HEK293 (cell line): ENCODE measurements at regions not wholly inside any gene's neighbourhood (a gene's known extent, or its start where the extent isn't known, plus 50 kb on each side); places are given as distances from the start of the nearest gene placed in this dataset.

Experiments used
- CTCF ChIA-PET: fragments of 350-600 bp; formaldehyde crosslinking; extraction: SDS; loops from one replicate; lab custom pipeline; 2021; ENCODE audit warnings: antibody characterized with exemption; lab: Yijun Ruan, JAX
- POLR2A ChIA-PET: fragments of 300-600 bp; formaldehyde crosslinking; extraction: SDS; loops from one replicate; lab custom pipeline; 2020; ENCODE audit warnings: antibody characterized with exemption, inconsistent platforms; lab: Yijun Ruan, JAX
- H3K27ac ChIP-seq: fragments of 200-500 bp; sonication (Bioruptor generic); 2 replicates; pipeline ENCODE4 v1.5.1; 2014; ENCODE audit warnings: low read depth, low read length, control low read depth, inconsistent platforms; ENCODE audit errors: extremely low read depth
- H3K36me3 ChIP-seq, 2 experiments: fragments of 200-500 bp in 1 of 2; sonication (Bioruptor generic) in 1 of 2; 1 replicate in 1 of 2; 2 replicates in 1 of 2; pipeline ENCODE4 v1.5.1; 2014 to 2017; ENCODE audit warnings: inconsistent platforms in 2 of 2, low read length in 2 of 2; ENCODE audit not compliant: control insufficient read depth in 2 of 2, insufficient read depth in 1 of 2
- H3K4me1 ChIP-seq: fragments of 200-500 bp; sonication (Bioruptor generic); 2 replicates; pipeline ENCODE4 v1.5.1; 2014; ENCODE audit warnings: mild to moderate bottlenecking, low read length, inconsistent platforms; ENCODE audit not compliant: control insufficient read depth, insufficient read depth
- H3K4me3 ChIP-seq: 2 replicates; pipeline ENCODE4 v1.5.1; 2011; ENCODE audit warnings: low read depth, mild to moderate bottlenecking, control low read depth, low read length, moderate library complexity
- H3K9me3 ChIP-seq: fragments of 200-500 bp; sonication (Bioruptor generic); 2 replicates; pipeline ENCODE4 v1.5.1; 2014; ENCODE audit warnings: low read depth, low read length, inconsistent platforms; ENCODE audit not compliant: control insufficient read depth, insufficient read depth
- SALL2 ChIP-seq: fragments of 450-650 bp; formaldehyde crosslinking; IDR thresholded peaks from 2 replicates; pipeline ENCODE4 v1.5.0; 2017; ENCODE audit warnings: missing biosample characterization, mild to moderate bottlenecking, missing genetic modification characterization, borderline replicate concordance
- SP2 ChIP-seq: fragments of 450-650 bp; formaldehyde crosslinking; IDR thresholded peaks from 2 replicates; pipeline ENCODE4 v1.5.1; 2016; ENCODE audit warnings: missing biosample characterization, missing genetic modification characterization
- YY2 ChIP-seq: fragments of 450-650 bp; formaldehyde crosslinking; IDR thresholded peaks from 2 replicates; pipeline ENCODE4 v1.5.1; 2016; ENCODE audit warnings: missing biosample characterization, missing genetic modification characterization
- ZBTB26 ChIP-seq: fragments of 450-650 bp; formaldehyde crosslinking; optimal IDR thresholded peaks from 2 replicates; pipeline ENCODE3; 2016; ENCODE audit warnings: missing biosample characterization, mild to moderate bottlenecking, missing genetic modification characterization
- ZBTB8A ChIP-seq: fragments of 450-650 bp; formaldehyde crosslinking; IDR thresholded peaks from 2 replicates; pipeline ENCODE4 v1.5.1; 2016; ENCODE audit warnings: missing biosample characterization, missing genetic modification characterization
- ZFP41 ChIP-seq: fragments of 450-650 bp; formaldehyde crosslinking; IDR thresholded peaks from 2 replicates; pipeline ENCODE4 v1.5.1; 2016; ENCODE audit warnings: missing biosample characterization, missing genetic modification characterization, borderline replicate concordance
- ZIC2 ChIP-seq: fragments of 450-650 bp; formaldehyde crosslinking; IDR thresholded peaks from 2 replicates; pipeline ENCODE4 v1.5.1; 2016; ENCODE audit warnings: missing biosample characterization, missing genetic modification characterization
- ZNF146 ChIP-seq: fragments of 450-650 bp; formaldehyde crosslinking; IDR thresholded peaks from 2 replicates; pipeline ENCODE4 v1.5.1; 2016; ENCODE audit warnings: missing biosample characterization, missing genetic modification characterization
- ZNF223 ChIP-seq: fragments of 450-650 bp; formaldehyde crosslinking; IDR thresholded peaks from 2 replicates; pipeline ENCODE4 v1.5.1; 2016; ENCODE audit warnings: missing biosample characterization, missing genetic modification characterization
- ZNF354C ChIP-seq: fragments of 450-650 bp; formaldehyde crosslinking; IDR thresholded peaks from 2 replicates; pipeline ENCODE4 v1.5.1; 2016; ENCODE audit warnings: missing biosample characterization, missing genetic modification characterization, low read depth, borderline replicate concordance
- ZNF366 ChIP-seq: fragments of 450-650 bp; formaldehyde crosslinking; conservative IDR thresholded peaks from 2 replicates; pipeline ENCODE4 v1.5.1; 2016; ENCODE audit warnings: missing biosample characterization, missing genetic modification characterization
- ZNF530 ChIP-seq: fragments of 450-650 bp; formaldehyde crosslinking; IDR thresholded peaks from 2 replicates; pipeline ENCODE4 v1.5.1; 2016; ENCODE audit warnings: low read depth, missing biosample characterization, missing genetic modification characterization
- ZNF544 ChIP-seq: fragments of 450-650 bp; formaldehyde crosslinking; IDR thresholded peaks from 2 replicates; pipeline ENCODE4 v1.5.0; 2017; ENCODE audit warnings: missing biosample characterization, missing genetic modification characterization
- ZNF639 ChIP-seq: fragments of 450-650 bp; formaldehyde crosslinking; IDR thresholded peaks from 2 replicates; pipeline ENCODE4 v1.5.1; 2016; ENCODE audit warnings: missing biosample characterization, missing genetic modification characterization
- ZNF660 ChIP-seq: fragments of 450-650 bp; IDR thresholded peaks from 2 replicates; pipeline ENCODE4 v1.5.1; 2018; ENCODE audit warnings: missing biosample characterization, mild to moderate bottlenecking, missing genetic modification characterization
- ZNF701 ChIP-seq: fragments of 450-650 bp; formaldehyde crosslinking; IDR thresholded peaks from 2 replicates; pipeline ENCODE4 v1.5.1; 2016; ENCODE audit warnings: missing biosample characterization, missing genetic modification characterization
- ZNF707 ChIP-seq: fragments of 450-650 bp; formaldehyde crosslinking; IDR thresholded peaks from 2 replicates; pipeline ENCODE4 v1.5.1; 2016; ENCODE audit warnings: missing biosample characterization, missing genetic modification characterization
- ZNF76 ChIP-seq: fragments of 450-650 bp; formaldehyde crosslinking; IDR thresholded peaks from 2 replicates; pipeline ENCODE4; 2016; ENCODE audit warnings: low read depth, missing biosample characterization, missing genetic modification characterization, borderline replicate concordance
- ZNF777 ChIP-seq: fragments of 450-650 bp; formaldehyde crosslinking; IDR thresholded peaks from 2 replicates; pipeline ENCODE4 v1.5.1; 2017; ENCODE audit warnings: missing biosample characterization, missing genetic modification characterization, borderline replicate concordance
- ZNF830 ChIP-seq: fragments of 450-650 bp; IDR thresholded peaks from 2 replicates; pipeline ENCODE4 v1.5.0; 2018; ENCODE audit warnings: missing biosample characterization, missing genetic modification characterization, low read depth, mild to moderate bottlenecking, moderate library complexity
- ZNF843 ChIP-seq: fragments of 450-650 bp; formaldehyde crosslinking; IDR thresholded peaks from 2 replicates; pipeline ENCODE4 v1.5.1; 2016; ENCODE audit warnings: missing biosample characterization, missing genetic modification characterization
- TF ChIP-seq, protein P1 (sequence below): IDR thresholded peaks from 2 replicates; pipeline ENCODE4 v1.6.1; 2011; ENCODE audit warnings: mild to moderate bottlenecking, low read depth, low read length, borderline replicate concordance
- TF ChIP-seq, protein P2 (sequence below): fragments of 450-650 bp; formaldehyde crosslinking; IDR thresholded peaks from 2 replicates; pipeline ENCODE4 v1.5.1; 2017; ENCODE audit warnings: missing biosample characterization, missing genetic modification characterization
- TF ChIP-seq, protein P3 (sequence below): fragments of 450-650 bp; formaldehyde crosslinking; IDR thresholded peaks from 2 replicates; pipeline ENCODE4 v1.5.0; 2017; ENCODE audit warnings: missing biosample characterization, missing genetic modification characterization, borderline replicate concordance

DNA sequence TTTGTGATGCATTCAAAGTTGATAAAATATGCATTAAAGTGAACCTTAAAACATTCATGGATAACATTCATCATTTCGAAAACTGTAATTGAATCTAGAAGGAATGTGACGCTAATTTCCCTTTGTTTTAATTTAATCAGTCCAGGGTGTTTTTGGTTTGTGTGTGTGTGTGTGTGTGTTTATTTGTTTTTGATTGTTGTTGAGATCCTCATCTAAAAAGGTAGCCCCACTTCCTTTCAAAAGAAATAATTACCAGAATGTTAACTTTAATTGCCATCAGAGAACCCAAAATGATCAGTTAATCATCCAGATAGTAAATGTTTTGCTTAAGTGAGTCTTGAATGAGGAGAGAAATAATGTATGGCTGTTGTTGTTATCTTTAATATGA, 74.5 kb upstream of the PTPRZ1 start:
- H3K9me3 ChIP-seq = no peaks in the 10 kb centered on the region
- ChIA-PET CTCF (no interaction called here), POLR2A (no interaction called here)
- no peaks in the 10 kb centered on the region for H3K36me3 ChIP-seq
- H3K4me3 ChIP-seq = no peak overlapping the region
- H3K27ac ChIP-seq = no peak overlapping the region
- H3K4me1 ChIP-seq = no peaks in the 10 kb centered on the region
- no peak for TF ChIP-seq ZNF777 (tag by site-specific recombination)
- TF ChIP-seq ZNF223 = no peak
- no peak for TF ChIP-seq ZNF146 (tag by site-specific recombination)
- TF ChIP-seq ZFP41 (tag by site-specific recombination) = no peak
- TF ChIP-seq ZNF639 (tag by site-specific recombination) = no peak
- TF ChIP-seq ZBTB26 (tag by site-specific recombination) = no peak
- TF ChIP-seq YY2 (tag by site-specific recombination) = no peak
- TF ChIP-seq SP2 (tag by site-specific recombination) = no peak
- TF ChIP-seq, protein P1, sequence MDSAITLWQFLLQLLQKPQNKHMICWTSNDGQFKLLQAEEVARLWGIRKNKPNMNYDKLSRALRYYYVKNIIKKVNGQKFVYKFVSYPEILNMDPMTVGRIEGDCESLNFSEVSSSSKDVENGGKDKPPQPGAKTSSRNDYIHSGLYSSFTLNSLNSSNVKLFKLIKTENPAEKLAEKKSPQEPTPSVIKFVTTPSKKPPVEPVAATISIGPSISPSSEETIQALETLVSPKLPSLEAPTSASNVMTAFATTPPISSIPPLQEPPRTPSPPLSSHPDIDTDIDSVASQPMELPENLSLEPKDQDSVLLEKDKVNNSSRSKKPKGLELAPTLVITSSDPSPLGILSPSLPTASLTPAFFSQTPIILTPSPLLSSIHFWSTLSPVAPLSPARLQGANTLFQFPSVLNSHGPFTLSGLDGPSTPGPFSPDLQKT = no peak
- no peak for TF ChIP-seq ZNF530 (tag by site-specific recombination)
- TF ChIP-seq ZNF707 (tag by site-specific recombination) = no peak

- Histone ChIP-seq H3K36me3 (no peaks in the 10 kb centered on the region), H3K27ac (no peak overlapping the region), H3K9me3 (no peaks in the 10 kb centered on the region), H3K4me3 (no peak overlapping the region), H3K4me1 (no peaks in the 10 kb centered on the region)
- ChIA-PET CTCF (interaction anchor here (0.6 kb wide), 1 partner anchor 557 kb away, joined by 4 read pairs; no protein-coding TSS in a partner anchor), POLR2A (no interaction called here)
- no peak for TF ChIP-seq ZNF830 (tag by site-specific recombination)
- no peak for TF ChIP-seq ZNF701 (tag by site-specific recombination)
- TF ChIP-seq ZNF843 = no peak
- TF ChIP-seq ZNF660 (tag by site-specific recombination) = no peak
- TF ChIP-seq ZNF354C = no peak
- TF ChIP-seq SALL2 (tag by site-specific recombination) = no peak
- TF ChIP-seq, protein P2, sequence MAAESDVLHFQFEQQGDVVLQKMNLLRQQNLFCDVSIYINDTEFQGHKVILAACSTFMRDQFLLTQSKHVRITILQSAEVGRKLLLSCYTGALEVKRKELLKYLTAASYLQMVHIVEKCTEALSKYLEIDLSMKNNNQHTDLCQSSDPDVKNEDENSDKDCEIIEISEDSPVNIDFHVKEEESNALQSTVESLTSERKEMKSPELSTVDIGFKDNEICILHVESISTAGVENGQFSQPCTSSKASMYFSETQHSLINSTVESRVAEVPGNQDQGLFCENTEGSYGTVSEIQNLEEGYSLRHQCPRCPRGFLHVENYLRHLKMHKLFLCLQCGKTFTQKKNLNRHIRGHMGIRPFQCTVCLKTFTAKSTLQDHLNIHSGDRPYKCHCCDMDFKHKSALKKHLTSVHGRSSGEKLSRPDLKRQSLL (tag by site-specific recombination) = no peak
- no peak for TF ChIP-seq ZIC2 (tag by site-specific recombination)
- TF ChIP-seq, protein P3, sequence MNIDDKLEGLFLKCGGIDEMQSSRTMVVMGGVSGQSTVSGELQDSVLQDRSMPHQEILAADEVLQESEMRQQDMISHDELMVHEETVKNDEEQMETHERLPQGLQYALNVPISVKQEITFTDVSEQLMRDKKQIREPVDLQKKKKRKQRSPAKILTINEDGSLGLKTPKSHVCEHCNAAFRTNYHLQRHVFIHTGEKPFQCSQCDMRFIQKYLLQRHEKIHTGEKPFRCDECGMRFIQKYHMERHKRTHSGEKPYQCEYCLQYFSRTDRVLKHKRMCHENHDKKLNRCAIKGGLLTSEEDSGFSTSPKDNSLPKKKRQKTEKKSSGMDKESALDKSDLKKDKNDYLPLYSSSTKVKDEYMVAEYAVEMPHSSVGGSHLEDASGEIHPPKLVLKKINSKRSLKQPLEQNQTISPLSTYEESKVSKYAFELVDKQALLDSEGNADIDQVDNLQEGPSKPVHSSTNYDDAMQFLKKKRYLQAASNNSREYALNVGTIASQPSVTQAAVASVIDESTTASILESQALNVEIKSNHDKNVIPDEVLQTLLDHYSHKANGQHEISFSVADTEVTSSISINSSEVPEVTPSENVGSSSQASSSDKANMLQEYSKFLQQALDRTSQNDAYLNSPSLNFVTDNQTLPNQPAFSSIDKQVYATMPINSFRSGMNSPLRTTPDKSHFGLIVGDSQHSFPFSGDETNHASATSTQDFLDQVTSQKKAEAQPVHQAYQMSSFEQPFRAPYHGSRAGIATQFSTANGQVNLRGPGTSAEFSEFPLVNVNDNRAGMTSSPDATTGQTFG (tag by site-specific recombination) = no peak
- TF ChIP-seq ZNF544 = no peak
- no peak for TF ChIP-seq ZNF366 (tag by site-specific recombination)
- no peak for TF ChIP-seq ZNF76
- TF ChIP-seq ZBTB8A = no peak
Measured at GRCh38 chr7:121797657-121798452, 75.1 kb upstream of the PTPRZ1 start.
